ENCODE measurements at regions not wholly inside any gene's neighbourhood (a gene's known extent, or its start where the extent isn't known, plus 50 kb on each side); places are given as distances from the start of the nearest gene placed in this dataset.

DNA sequence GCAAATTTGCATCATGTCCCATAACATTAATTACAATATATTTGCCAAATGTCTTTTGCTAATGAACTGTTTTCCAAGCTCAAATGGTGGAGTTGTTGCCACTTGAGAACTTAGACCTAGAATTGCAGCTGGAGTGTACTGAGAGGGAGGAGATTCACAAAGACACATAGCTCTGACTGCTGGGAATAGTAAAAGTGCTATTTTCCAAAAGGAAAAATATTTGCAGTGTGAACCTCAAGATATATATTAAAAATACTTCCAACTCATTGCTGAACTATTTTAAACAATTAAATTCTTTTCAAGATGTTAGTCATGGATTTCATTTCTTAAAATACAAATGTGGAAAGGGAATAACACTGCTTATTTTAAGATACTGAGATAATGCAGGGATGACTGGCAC lies 666.8 kb upstream of the ARPP21 start:
- DNase-seq (no peak), ATAC-seq (ENCODE audit: low read depth) (no peak)
- TF ChIP-seq, protein P1, sequence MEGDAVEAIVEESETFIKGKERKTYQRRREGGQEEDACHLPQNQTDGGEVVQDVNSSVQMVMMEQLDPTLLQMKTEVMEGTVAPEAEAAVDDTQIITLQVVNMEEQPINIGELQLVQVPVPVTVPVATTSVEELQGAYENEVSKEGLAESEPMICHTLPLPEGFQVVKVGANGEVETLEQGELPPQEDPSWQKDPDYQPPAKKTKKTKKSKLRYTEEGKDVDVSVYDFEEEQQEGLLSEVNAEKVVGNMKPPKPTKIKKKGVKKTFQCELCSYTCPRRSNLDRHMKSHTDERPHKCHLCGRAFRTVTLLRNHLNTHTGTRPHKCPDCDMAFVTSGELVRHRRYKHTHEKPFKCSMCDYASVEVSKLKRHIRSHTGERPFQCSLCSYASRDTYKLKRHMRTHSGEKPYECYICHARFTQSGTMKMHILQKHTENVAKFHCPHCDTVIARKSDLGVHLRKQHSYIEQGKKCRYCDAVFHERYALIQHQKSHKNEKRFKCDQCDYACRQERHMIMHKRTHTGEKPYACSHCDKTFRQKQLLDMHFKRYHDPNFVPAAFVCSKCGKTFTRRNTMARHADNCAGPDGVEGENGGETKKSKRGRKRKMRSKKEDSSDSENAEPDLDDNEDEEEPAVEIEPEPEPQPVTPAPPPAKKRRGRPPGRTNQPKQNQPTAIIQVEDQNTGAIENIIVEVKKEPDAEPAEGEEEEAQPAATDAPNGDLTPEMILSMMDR (IDR thresholded peaks at IDR 0.05): no peak
- TF ChIP-seq EZH2 (IDR thresholded peaks at IDR 0.05; ENCODE audit: borderline replicate concordance, insufficient read depth, low read depth, low read length, poor library complexity, severe bottlenecking): no peak
- Histone ChIP-seq H3K36me3 (replicated peaks in 1 of 2; ENCODE audit: control extremely low read depth in 1 of 2, control insufficient read depth in 1 of 2, extremely low read depth in 1 of 2, insufficient read depth in 2 of 2, low read length in 1 of 2) (no peaks in the 10 kb centered on the region), H3K4me1 (ENCODE audit: control insufficient read depth in 2 of 2, insufficient read depth in 2 of 2, low read length in 2 of 2) (no peaks in the 10 kb centered on the region), H3K4me3 (ENCODE audit: control extremely low read depth in 1 of 5, extremely low read depth in 1 of 5, insufficient read depth in 1 of 5, low read depth in 2 of 5, low read length in 4 of 5) (no peak overlapping the region), H3K27ac (ENCODE audit: low read length in 2 of 2) (no peak overlapping the region), H3K27me3 (replicated peaks in 1 of 4; ENCODE audit: control extremely low read depth in 1 of 4, control insufficient read depth in 3 of 4, insufficient read depth in 4 of 4, low read length in 3 of 4) (no peaks in the 10 kb centered on the region), H3K79me2 (ENCODE audit: control insufficient read depth, insufficient read depth, low read length) (no peaks in the 10 kb centered on the region), H4K20me1 (ENCODE audit: control insufficient read depth, insufficient read depth, low read length, poor library complexity, severe bottlenecking) (no peaks in the 10 kb centered on the region), H2AFZ (ENCODE audit: insufficient read depth, low read depth, low read length, poor library complexity, severe bottlenecking) (no peak overlapping the region), H3K4me2 (replicated peaks; ENCODE audit: low read depth, low read length, poor library complexity, severe bottlenecking) (no peak overlapping the region), H3K9ac (ENCODE audit: low read length) (no peak overlapping the region), H3K9me3 (ENCODE audit: control extremely low read depth in 1 of 3, control insufficient read depth in 2 of 3, insufficient read depth in 1 of 3, low read length in 2 of 3) (no peaks in the 10 kb centered on the region)
- Mint-ChIP-seq H3K27ac (no peak overlapping the region), H3K4me3 (no peak overlapping the region), H3K9me3 (ENCODE audit: insufficient read depth) (no peaks in the 10 kb centered on the region), H3K4me1 (no peaks in the 10 kb centered on the region), H3K27me3 (no peaks in the 10 kb centered on the region)
- intact Hi-C loops (cut with micrococcal nuclease): no loop called here
- ChIA-PET POLR2A (no interaction called here), CTCF (no interaction called here)

DNA sequence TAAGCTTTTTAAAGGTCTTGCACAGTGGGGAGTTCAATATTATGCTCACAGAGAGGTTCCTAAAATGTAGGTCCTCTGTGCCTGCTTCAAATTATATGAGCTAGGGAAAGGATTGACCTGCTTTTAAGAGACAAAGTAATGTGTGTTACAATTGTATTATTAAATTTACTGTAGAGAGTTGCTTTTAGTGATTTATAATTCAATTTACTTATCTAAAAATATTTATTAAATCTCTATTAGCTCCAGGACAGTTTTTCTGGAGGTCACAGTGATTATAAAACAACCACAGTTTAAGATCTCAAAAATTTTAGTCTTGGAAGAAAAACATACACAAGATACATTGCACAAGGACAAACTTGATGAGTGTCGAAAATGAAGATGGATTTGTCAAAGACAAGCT lies 665.7 kb upstream of the ARPP21 start:
- Histone ChIP-seq H3K4me2 (replicated peaks; ENCODE audit: low read depth, low read length, poor library complexity, severe bottlenecking) (no peak overlapping the region), H3K79me2 (ENCODE audit: control insufficient read depth, insufficient read depth, low read length) (no peaks in the 10 kb centered on the region), H3K27me3 (replicated peaks in 1 of 4; ENCODE audit: control extremely low read depth in 1 of 4, control insufficient read depth in 3 of 4, insufficient read depth in 4 of 4, low read length in 3 of 4) (no peaks in the 10 kb centered on the region), H3K9me3 (ENCODE audit: control extremely low read depth in 1 of 3, control insufficient read depth in 2 of 3, insufficient read depth in 1 of 3, low read length in 2 of 3) (no peaks in the 10 kb centered on the region), H3K4me3 (ENCODE audit: control extremely low read depth in 1 of 5, extremely low read depth in 1 of 5, insufficient read depth in 1 of 5, low read depth in 2 of 5, low read length in 4 of 5) (no peak overlapping the region), H3K9ac (ENCODE audit: low read length) (no peak overlapping the region), H3K27ac (ENCODE audit: low read length in 2 of 2) (no peak overlapping the region), H2AFZ (ENCODE audit: insufficient read depth, low read depth, low read length, poor library complexity, severe bottlenecking) (no peak overlapping the region), H3K4me1 (ENCODE audit: control insufficient read depth in 2 of 2, insufficient read depth in 2 of 2, low read length in 2 of 2) (no peaks in the 10 kb centered on the region), H4K20me1 (ENCODE audit: control insufficient read depth, insufficient read depth, low read length, poor library complexity, severe bottlenecking) (no peaks in the 10 kb centered on the region), H3K36me3 (replicated peaks in 1 of 2; ENCODE audit: control extremely low read depth in 1 of 2, control insufficient read depth in 1 of 2, extremely low read depth in 1 of 2, insufficient read depth in 2 of 2, low read length in 1 of 2) (no peaks in the 10 kb centered on the region)
- H3K4me3 Mint-ChIP-seq: no peak overlapping the region
- no peaks in the 10 kb centered on the region for H3K4me1 Mint-ChIP-seq
- no peak overlapping the region for H3K27ac Mint-ChIP-seq
- 100% methylated on average over 1 of the region's 1 CpG for WGBS (ENCODE audit: insufficient coverage)
- ATAC-seq (ENCODE audit: low read depth) (no peak), DNase-seq (no peak)
- ChIA-PET CTCF (no interaction called here), POLR2A (no interaction called here)
- no peaks in the 10 kb centered on the region for H3K27me3 Mint-ChIP-seq
- intact Hi-C loops (cut with micrococcal nuclease): no loop called here
- TF ChIP-seq EZH2 (IDR thresholded peaks at IDR 0.05; ENCODE audit: borderline replicate concordance, insufficient read depth, low read depth, low read length, poor library complexity, severe bottlenecking): no peak
- TF ChIP-seq, protein P1 (IDR thresholded peaks at IDR 0.05): no peak
- no peaks in the 10 kb centered on the region for H3K9me3 Mint-ChIP-seq (ENCODE audit: insufficient read depth)
